Prostate gland (tissue), 2 donors: ENCODE measurements at regions not wholly inside any gene's neighbourhood (a gene's known extent, or its start where the extent isn't known, plus 50 kb on each side); places are given as distances from the start of the nearest gene placed in this dataset.

Source experiments
- DNase-seq: peaks from one replicate; pipeline ENCODE4 v3.0.0-alpha.2; 2019; ENCODE audit warnings: low spot score
- H3K27ac ChIP-seq, 2 donors: fragments of 200-600 bp; sonication (generic); 2 replicates each; pipeline ENCODE4 v1.5.1; 2017 to 2019
- H3K27me3 ChIP-seq: fragments of 200-600 bp; sonication (generic); replicated peaks from 2 replicates; pipeline ENCODE4 v1.5.1; 2019; ENCODE audit not compliant: insufficient read depth
- H3K36me3 ChIP-seq, 2 donors: fragments of 200-600 bp; sonication (generic); 1 replicate in 1 of 2; 2 replicates in 1 of 2; pipeline versions ENCODE4 v1.5.1 to v1.8.1; 2017 to 2019
- H3K4me1 ChIP-seq: fragments of 200-600 bp; sonication (generic); replicated peaks from 2 replicates; pipeline ENCODE4 v1.5.1; 2019
- H3K4me3 ChIP-seq, 2 donors: fragments of 200-600 bp; sonication (generic); 2 replicates each; pipeline ENCODE4 v1.5.1; 2017 to 2019
- H3K9me3 ChIP-seq: fragments of 200-600 bp; sonication (generic); 2 replicates; pipeline ENCODE4 v1.5.1; 2017
- POLR2A ChIP-seq: fragments of 450-650 bp; IDR thresholded peaks from one replicate; pipeline ENCODE4 v1.6.1; 2016; ENCODE audit warnings: antibody characterized with exemption, mild to moderate bottlenecking
- POLR2AphosphoS5 ChIP-seq: sonication (generic); formaldehyde crosslinking; IDR thresholded peaks from one replicate; pipeline ENCODE4 v1.6.1; 2017; ENCODE audit warnings: antibody characterized with exemption
- WGBS: methylation state at CpG from one replicate; pipeline ENCODE4 v1.1.5; 2018; 5-methylcytosine and 5-hydroxymethylcytosine counted together
- intact Hi-C: fragments of 100-400 bp; cut with DNase I; formaldehyde crosslinking; loops from one replicate; pipeline ENCODE4 v1.14.2; 2022
- TF ChIP-seq, protein P1 (sequence below), 4 experiments: fragments of 200-600 bp in 2 of 4; fragments of 450-650 bp in 2 of 4; sonication (generic) in 2 of 4; IDR thresholded peaks; 1 replicate in 3 of 4; 2 replicates in 1 of 4; pipeline ENCODE4 v1.5.1; 2016 to 2019; ENCODE audit warnings: antibody characterized with exemption in 4 of 4, mild to moderate bottlenecking in 2 of 4, moderate library complexity in 2 of 4

DNA sequence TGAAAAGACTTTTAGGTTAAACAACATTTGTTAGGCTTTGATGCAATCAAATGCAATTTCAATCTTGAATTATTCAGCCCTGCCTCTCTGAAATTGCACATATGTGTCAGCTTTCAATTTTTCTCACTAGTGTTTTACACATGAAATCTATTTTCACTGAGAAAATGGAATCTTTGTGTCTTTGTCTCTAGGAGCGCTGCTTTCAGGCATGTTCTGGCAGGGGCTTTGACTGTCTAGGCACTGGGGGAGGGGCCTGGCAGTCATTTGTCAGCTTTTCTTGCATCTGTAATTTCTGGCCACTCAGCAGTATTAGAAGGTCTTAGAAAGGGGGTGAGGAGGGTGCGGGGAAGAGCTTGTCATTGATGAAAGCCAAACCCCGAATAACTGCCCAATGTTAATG is 264.4 kb downstream of the PTPRC start:
- H3K4me3 ChIP-seq: no peak overlapping the region
- H3K27ac ChIP-seq: no peak overlapping the region
- no peak for DNase-seq
- no peaks in the 10 kb centered on the region for H3K27me3 ChIP-seq
- TF ChIP-seq, protein P1, sequence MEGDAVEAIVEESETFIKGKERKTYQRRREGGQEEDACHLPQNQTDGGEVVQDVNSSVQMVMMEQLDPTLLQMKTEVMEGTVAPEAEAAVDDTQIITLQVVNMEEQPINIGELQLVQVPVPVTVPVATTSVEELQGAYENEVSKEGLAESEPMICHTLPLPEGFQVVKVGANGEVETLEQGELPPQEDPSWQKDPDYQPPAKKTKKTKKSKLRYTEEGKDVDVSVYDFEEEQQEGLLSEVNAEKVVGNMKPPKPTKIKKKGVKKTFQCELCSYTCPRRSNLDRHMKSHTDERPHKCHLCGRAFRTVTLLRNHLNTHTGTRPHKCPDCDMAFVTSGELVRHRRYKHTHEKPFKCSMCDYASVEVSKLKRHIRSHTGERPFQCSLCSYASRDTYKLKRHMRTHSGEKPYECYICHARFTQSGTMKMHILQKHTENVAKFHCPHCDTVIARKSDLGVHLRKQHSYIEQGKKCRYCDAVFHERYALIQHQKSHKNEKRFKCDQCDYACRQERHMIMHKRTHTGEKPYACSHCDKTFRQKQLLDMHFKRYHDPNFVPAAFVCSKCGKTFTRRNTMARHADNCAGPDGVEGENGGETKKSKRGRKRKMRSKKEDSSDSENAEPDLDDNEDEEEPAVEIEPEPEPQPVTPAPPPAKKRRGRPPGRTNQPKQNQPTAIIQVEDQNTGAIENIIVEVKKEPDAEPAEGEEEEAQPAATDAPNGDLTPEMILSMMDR (IDR thresholded peaks at IDR 0.05): no peak
- TF ChIP-seq POLR2A: no peak
- no peak for TF ChIP-seq POLR2AphosphoS5
- H3K9me3 ChIP-seq: no peaks in the 10 kb centered on the region
- H3K4me1 ChIP-seq: no peaks in the 10 kb centered on the region
- WGBS: 30% methylated on average over 3 of the region's 3 CpGs
- intact Hi-C loops: no loop called here
- no peaks in the 10 kb centered on the region for H3K36me3 ChIP-seq

DNA sequence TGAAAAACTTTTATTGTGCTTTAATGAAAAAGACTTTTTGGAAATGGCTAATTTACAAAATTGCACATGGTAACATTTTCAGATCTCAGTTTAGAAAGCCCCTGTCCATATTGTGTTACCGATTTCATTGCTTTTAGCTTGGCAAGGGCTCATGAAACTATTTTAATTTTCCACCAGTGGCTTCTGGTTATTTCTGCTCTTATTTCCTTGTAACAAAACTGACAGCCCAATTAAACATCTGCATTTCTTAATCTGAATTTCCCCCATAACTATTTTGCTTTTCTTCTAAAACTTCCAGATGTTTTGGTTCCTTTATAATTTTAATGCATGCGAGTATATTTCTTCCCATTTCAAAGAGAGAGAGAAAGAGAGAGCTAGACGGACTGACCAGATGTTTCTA is 264.8 kb downstream of the PTPRC start:
- Histone ChIP-seq H3K4me3 (no peak overlapping the region), H3K4me1 (no peaks in the 10 kb centered on the region), H3K36me3 (no peaks in the 10 kb centered on the region), H3K27ac (no peak overlapping the region), H3K27me3 (no peaks in the 10 kb centered on the region), H3K9me3 (no peaks in the 10 kb centered on the region)
- intact Hi-C loops: no loop called here
- no peak for DNase-seq
- 54% methylated on average over 3 of the region's 3 CpGs for WGBS
- no peak for TF ChIP-seq POLR2AphosphoS5
- TF ChIP-seq, protein P1 (IDR thresholded peaks at IDR 0.05): no peak
- TF ChIP-seq POLR2A: no peak

DNA sequence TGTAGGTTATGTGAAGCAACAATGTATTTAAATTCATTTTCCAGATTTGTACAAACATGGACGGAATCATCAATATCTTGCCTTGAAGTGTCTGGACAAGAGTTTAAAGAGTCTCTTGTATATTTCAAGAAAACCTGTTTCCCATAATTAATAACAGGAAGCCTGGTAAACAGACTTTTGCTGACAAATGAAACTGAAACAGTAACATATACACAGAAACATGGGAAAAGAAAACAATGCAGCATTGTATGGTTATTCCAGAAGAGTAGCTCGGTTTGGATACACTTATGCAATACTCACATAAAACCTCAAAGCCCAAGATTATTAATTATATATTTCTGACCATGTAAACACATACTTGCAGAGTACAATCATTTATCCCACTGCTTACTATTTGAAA is 265.5 kb downstream of the PTPRC start:
- no peak for TF ChIP-seq POLR2A
- TF ChIP-seq, protein P1 (IDR thresholded peaks at IDR 0.05): no peak
- TF ChIP-seq POLR2AphosphoS5: no peak
- no peak overlapping the region for H3K4me3 ChIP-seq
- WGBS: 48% methylated on average over 2 of the region's 2 CpGs
- no peaks in the 10 kb centered on the region for H3K4me1 ChIP-seq
- no peaks in the 10 kb centered on the region for H3K27me3 ChIP-seq
- DNase-seq: no peak
- intact Hi-C loops: no loop called here
- H3K9me3 ChIP-seq: no peaks in the 10 kb centered on the region
- no peaks in the 10 kb centered on the region for H3K36me3 ChIP-seq
- no peak overlapping the region for H3K27ac ChIP-seq

DNA sequence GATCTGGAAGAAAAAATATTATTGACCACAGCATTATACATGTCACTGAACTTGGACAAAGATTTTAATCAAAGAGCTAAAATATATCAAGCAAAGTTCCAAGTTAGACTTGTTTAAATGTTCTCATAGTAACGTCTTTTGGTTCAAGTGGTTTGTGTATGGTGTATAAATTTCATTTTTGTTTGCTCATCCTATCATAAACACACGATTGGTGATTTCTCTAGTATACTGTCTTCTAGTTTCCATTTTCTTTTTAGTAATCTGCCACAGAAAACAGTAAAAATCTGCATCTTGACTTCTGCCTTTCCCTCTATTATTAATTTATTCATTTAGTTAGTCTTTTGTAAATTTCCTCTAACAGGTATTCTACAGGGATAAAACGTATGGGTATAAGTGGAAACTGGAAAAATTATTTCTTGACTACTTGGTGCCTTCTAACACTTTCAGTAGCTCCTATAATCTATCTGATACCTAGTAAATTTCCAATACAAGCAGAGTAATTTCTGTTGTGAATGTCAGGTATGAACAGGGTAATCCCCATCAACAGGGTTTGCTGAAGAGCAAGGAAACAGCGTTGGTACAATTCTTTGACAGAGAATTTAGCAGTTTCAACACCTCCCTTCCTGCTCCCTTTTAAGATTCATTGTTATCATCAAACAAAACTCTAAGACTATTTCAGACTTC is 268.0 kb downstream of the PTPRC start:
- Histone ChIP-seq H3K4me3 (no peak overlapping the region), H3K27ac (no peak overlapping the region), H3K36me3 (no peaks in the 10 kb centered on the region), H3K9me3 (no peaks in the 10 kb centered on the region), H3K27me3 (no peaks in the 10 kb centered on the region), H3K4me1 (no peaks in the 10 kb centered on the region)
- TF ChIP-seq POLR2A: no peak
- TF ChIP-seq, protein P1 (IDR thresholded peaks at IDR 0.05): no peak
- no peak for TF ChIP-seq POLR2AphosphoS5
- intact Hi-C loops: no loop called here
- no peak for DNase-seq
- 76% methylated on average over 4 of the region's 4 CpGs for WGBS

DNA sequence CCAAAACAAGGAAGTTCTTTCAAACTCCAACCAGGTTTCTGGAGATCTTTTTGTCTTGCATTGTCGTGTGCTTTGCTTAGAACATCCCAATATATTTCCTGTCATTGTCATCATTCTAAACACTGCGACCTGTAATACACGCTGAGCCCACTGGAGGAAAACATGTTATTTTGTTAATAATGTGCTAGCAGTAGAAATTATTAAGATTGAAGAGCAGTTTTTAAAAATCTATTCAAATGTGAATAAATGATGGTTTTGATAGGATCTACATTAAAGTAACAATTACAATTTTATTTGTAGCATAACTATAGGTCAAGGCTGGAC is 268.5 kb downstream of the PTPRC start:
- no peaks in the 10 kb centered on the region for H3K36me3 ChIP-seq

More for the DNA sequence above, 268.5 kb downstream of the PTPRC start:
- TF ChIP-seq, protein P1 (IDR thresholded peaks at IDR 0.05): no peak
- TF ChIP-seq POLR2AphosphoS5 (no peak), POLR2A (no peak)
- no peak for DNase-seq
- no peaks in the 10 kb centered on the region for H3K9me3 ChIP-seq
- H3K4me1 ChIP-seq: no peaks in the 10 kb centered on the region
- intact Hi-C loops: no loop called here
- WGBS: 75% methylated on average over 3 of the region's 3 CpGs
- no peak overlapping the region for H3K4me3 ChIP-seq
- no peak overlapping the region for H3K27ac ChIP-seq
- no peaks in the 10 kb centered on the region for H3K27me3 ChIP-seq
